ENCODE measurements at regions not wholly inside any gene's neighbourhood (a gene's known extent, or its start where the extent isn't known, plus 50 kb on each side); places are given as distances from the start of the nearest gene placed in this dataset.

GRCh38 chr13:30850204-30850866, 55.7 kb upstream of the MEDAG start:
- TF ChIP-seq POLR2A (IDR thresholded peaks at IDR 0.05) = no peak
- TF ChIP-seq, protein P1, sequence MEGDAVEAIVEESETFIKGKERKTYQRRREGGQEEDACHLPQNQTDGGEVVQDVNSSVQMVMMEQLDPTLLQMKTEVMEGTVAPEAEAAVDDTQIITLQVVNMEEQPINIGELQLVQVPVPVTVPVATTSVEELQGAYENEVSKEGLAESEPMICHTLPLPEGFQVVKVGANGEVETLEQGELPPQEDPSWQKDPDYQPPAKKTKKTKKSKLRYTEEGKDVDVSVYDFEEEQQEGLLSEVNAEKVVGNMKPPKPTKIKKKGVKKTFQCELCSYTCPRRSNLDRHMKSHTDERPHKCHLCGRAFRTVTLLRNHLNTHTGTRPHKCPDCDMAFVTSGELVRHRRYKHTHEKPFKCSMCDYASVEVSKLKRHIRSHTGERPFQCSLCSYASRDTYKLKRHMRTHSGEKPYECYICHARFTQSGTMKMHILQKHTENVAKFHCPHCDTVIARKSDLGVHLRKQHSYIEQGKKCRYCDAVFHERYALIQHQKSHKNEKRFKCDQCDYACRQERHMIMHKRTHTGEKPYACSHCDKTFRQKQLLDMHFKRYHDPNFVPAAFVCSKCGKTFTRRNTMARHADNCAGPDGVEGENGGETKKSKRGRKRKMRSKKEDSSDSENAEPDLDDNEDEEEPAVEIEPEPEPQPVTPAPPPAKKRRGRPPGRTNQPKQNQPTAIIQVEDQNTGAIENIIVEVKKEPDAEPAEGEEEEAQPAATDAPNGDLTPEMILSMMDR (IDR thresholded peaks at IDR 0.05) = no peak

Measured in uterus (tissue), 2 donors.